GM12801 (cell line): ENCODE measurements at regions not wholly inside any gene's neighbourhood (a gene's known extent, or its start where the extent isn't known, plus 50 kb on each side); places are given as distances from the start of the nearest gene placed in this dataset.

Source experiments
- TF ChIP-seq, protein P1 (sequence below): IDR thresholded peaks from one replicate; pipeline ENCODE4 v1.5.1; 2011; ENCODE audit warnings: control low read depth; ENCODE audit not compliant: insufficient read length; ENCODE audit errors: extremely low read depth

DNA sequence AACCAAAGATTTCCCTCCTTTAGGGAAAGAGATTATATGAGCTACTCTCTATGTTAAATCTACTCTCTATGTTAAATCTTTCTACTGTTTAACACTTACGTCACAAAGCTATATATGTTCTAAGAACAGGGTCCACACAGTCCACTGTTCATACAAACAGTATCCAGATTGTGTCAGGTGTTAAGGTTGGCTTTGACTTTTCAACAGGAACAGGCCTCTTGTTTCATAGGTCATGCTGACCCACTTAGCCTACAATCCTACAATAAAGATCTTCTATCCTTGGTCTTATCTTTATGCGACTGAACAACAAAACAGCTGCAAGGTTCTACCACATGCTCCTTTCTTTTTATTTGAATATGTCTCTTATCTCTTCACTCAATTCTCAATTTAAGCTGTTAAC lies 134.9 kb downstream of the LTN1 start:
- TF ChIP-seq, protein P1, sequence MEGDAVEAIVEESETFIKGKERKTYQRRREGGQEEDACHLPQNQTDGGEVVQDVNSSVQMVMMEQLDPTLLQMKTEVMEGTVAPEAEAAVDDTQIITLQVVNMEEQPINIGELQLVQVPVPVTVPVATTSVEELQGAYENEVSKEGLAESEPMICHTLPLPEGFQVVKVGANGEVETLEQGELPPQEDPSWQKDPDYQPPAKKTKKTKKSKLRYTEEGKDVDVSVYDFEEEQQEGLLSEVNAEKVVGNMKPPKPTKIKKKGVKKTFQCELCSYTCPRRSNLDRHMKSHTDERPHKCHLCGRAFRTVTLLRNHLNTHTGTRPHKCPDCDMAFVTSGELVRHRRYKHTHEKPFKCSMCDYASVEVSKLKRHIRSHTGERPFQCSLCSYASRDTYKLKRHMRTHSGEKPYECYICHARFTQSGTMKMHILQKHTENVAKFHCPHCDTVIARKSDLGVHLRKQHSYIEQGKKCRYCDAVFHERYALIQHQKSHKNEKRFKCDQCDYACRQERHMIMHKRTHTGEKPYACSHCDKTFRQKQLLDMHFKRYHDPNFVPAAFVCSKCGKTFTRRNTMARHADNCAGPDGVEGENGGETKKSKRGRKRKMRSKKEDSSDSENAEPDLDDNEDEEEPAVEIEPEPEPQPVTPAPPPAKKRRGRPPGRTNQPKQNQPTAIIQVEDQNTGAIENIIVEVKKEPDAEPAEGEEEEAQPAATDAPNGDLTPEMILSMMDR, result no peak

DNA sequence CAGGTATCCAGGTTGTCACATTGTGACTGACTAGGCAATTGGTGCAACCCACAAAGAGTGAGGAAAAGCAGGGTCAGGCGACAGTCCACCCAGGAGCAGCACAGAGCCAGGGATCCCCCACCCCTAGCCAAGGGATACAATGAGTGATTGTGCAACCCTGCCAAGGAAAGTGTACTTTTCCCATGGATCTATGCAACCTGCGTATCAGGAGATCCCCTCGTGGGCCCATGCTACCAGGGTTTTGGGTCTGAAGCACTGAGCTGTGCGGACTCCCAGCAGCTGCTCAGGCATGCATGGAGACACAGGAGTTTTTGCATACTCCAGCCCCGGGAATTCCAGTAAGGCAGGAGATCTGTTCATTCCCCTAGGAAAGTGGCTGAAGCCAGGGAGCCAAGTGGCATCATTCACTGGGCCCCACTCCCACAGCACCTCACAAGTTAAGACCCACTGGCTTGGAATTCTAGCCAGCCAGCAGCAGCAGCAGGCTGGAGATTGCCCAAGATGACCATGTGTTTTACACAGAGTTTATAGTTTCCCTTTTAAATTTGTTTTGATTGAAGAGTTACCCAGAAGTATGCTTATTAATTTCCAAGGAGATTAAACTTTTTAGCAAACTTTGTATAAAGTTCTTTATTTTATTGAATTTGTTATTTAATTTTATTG lies 136.0 kb downstream of the LTN1 start:
- TF ChIP-seq, protein P1, result no peak

DNA sequence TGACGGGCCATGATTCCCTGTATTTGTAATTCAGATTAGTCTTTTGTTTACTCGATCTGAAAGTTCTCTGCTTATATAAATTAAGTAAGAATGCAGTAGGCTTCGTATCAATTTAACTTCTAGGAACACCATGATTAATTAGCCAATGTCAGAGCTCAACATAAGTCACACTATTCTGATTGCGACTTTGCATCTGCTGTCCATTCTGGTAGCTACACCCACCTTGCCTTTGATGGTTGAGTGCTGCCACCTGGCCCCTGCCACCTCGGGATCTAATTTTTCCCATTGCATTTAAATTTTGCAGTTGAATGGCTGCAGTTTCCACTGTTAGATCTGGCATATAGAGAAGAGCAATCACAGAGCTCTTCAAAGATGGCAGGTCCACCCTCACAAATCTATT lies 140.0 kb downstream of the LTN1 start:
- TF ChIP-seq, protein P1, result no peak

DNA sequence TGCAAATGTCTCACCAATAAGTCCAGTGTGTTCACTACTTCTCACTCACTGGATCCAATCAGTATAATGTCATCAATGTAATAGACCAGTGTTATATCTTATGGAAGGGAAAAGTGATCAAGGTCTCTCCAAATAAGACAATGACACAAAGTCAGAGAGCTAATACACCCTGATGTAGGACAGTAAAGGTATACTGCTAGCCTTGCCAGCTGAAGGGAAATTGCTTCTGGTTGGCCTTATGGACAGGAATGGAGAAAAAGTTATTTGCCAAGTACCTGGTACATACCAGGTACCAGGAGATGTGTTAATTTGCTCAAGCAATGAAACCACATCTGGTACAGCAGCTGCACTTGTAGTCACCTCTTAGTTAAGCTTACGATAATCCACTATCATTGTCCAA lies 141.0 kb downstream of the LTN1 start:
- TF ChIP-seq, protein P1, result no peak

DNA sequence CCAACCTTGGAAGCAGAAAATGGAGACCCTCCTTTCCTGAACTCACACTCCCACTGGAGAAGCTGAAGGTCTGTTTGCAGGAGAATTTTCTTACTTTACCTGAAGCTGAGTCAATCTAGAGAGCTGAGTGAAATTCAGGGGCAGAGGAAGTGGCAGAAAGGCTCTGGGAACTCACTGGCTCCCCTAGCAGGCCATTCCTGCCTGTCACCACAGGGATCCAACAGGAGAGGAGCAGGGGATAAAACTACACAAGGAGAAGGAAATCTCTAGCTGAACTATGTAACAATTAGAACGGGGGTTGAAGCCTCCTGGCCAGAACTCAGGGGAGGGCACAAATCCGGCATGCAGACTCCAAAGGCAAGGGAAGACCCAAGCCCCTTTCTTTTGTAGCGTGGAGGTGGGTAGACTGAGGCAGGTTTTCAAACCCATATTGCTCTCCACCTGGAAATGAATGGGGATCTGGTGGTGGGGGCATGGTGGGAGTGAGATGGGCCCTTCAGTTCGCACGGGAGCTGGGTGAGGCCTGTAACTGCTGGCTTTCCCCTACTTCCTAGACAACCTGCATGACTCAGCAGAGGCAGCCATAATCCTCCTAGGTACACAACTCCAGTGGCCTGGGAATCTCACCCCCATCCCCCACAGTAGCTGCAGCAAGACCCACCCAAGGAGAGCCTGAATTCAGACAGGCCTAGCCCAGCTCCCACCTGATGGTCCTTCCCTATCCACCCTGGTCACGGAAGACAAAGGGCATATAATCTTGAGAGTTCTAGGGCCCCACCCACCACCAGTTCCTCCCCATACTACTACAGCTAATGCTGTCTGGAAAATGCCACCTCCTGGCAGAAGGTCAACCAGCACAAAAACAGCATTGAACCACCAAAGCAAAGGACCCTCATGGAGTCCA lies 158.1 kb downstream of the LTN1 start:
- TF ChIP-seq, protein P1, result no peak

DNA sequence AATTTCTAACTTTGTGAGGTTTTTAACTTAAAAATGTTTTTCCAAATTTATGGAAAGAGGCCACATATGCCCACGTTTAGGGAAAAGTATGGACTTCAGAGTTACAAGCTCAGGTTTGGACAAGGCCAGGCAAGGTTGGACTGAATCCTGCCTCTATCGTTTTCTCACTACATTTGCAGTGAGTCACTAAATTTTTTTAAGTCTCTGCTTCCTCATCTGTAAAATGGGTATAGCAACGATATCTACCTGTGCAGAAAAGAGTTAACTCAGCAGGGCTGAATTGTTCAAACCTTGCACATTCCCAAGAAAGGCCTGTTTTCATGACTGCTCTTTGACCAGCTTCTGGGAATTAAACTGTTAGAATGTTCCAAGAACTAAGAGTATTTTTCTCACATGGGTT lies 159.1 kb downstream of the LTN1 start:
- TF ChIP-seq, protein P1, result no peak

DNA sequence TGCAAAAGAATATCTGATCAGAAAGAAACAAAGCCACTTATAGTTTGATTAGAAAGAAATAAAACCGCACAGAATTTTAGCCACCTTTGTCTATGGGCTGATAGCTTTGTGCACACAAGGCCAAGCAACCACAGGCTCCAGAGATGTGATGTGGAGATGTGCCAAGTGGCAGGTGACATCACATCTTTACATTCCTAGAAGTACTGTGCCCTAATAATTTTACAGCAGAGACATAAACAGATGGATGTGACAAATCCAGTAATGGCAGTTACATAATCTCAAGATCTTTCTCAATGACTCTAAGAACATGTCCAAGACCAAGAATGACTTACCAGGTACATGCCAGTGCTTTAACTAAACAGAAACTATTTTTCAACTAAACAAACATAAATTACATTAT lies 159.5 kb downstream of the LTN1 start:
- TF ChIP-seq, protein P1, result no peak
